ENCODE measurements at regions not wholly inside any gene's neighbourhood (a gene's known extent, or its start where the extent isn't known, plus 50 kb on each side); places are given as distances from the start of the nearest gene placed in this dataset.

DNA sequence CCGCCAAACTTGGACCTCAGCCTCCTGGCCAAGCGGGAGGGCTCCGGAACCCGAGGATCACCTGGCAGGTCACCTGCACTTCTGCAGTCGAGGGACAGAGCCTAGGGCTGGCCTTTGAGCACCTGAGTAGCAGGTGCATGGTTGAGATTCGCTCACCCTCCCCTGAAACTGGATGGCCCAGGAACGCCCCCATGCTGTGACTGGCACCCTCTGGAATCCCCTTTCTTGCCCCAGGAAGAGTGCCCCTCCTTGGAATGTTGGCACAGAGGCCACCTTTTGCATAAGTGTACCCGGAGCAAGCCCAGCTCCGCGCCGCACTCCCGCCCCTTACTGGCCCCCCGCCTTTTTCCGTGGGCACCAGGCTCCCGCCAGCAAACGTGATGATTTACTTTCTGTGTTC is 112.5 kb upstream of the IER5L start:
- TF ChIP-seq EZH2phosphoT487 (IDR thresholded peaks at IDR 0.05; ENCODE audit: borderline replicate concordance, low read length) = no peak
- TF ChIP-seq, protein P1, sequence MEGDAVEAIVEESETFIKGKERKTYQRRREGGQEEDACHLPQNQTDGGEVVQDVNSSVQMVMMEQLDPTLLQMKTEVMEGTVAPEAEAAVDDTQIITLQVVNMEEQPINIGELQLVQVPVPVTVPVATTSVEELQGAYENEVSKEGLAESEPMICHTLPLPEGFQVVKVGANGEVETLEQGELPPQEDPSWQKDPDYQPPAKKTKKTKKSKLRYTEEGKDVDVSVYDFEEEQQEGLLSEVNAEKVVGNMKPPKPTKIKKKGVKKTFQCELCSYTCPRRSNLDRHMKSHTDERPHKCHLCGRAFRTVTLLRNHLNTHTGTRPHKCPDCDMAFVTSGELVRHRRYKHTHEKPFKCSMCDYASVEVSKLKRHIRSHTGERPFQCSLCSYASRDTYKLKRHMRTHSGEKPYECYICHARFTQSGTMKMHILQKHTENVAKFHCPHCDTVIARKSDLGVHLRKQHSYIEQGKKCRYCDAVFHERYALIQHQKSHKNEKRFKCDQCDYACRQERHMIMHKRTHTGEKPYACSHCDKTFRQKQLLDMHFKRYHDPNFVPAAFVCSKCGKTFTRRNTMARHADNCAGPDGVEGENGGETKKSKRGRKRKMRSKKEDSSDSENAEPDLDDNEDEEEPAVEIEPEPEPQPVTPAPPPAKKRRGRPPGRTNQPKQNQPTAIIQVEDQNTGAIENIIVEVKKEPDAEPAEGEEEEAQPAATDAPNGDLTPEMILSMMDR (IDR thresholded peaks at IDR 0.05; ENCODE audit: low read depth, low read length, poor library complexity, severe bottlenecking) = no peak

Data from DOHH2 (cell line).